HepG2 (cell line): ENCODE measurements at regions not wholly inside any gene's neighbourhood (a gene's known extent, or its start where the extent isn't known, plus 50 kb on each side); places are given as distances from the start of the nearest gene placed in this dataset.

ENCODE experiments used
- CHD2 ChIP-seq: IDR thresholded peaks from 2 replicates; pipeline ENCODE4 v1.6.1; 2011; ENCODE audit warnings: low read depth, low read length, improper control_type of control experiment
- EZH2 ChIP-seq: conservative IDR thresholded peaks from 2 replicates; pipeline ENCODE4 v1.6.1; 2012; ENCODE audit warnings: mild to moderate bottlenecking, low read depth, low read length, moderate library complexity
- HMGXB4 ChIP-seq, 2 experiments: sonication (generic) in 1 of 2; formaldehyde crosslinking in 1 of 2; IDR thresholded peaks; 2 replicates each; pipeline versions ENCODE4 v1.4.0 to v1.6.1; 2018 to 2020; ENCODE audit warnings: missing genetic modification reagents in 2 of 2, borderline replicate concordance in 1 of 2, low read depth in 1 of 2, mild to moderate bottlenecking in 1 of 2, missing biosample characterization in 1 of 2
- JUNB ChIP-seq: sonication (generic); formaldehyde crosslinking; IDR thresholded peaks from 2 replicates; pipeline ENCODE4 v1.8.0; 2022; ENCODE audit warnings: missing genetic modification reagents, mild to moderate bottlenecking, borderline replicate concordance
- KDM5A ChIP-seq: fragments of 200-600 bp; sonication (generic); IDR thresholded peaks from 2 replicates; pipeline ENCODE4 v1.7.0; 2018; ENCODE audit warnings: antibody characterized with exemption, mild to moderate bottlenecking, low read length, borderline replicate concordance
- NR2C2 ChIP-seq: sonication (generic); formaldehyde crosslinking; IDR thresholded peaks from 2 replicates; pipeline ENCODE4 v1.4.0; 2020; ENCODE audit warnings: missing genetic modification reagents, mild to moderate bottlenecking, moderate library complexity, borderline replicate concordance
- SMC3 ChIP-seq: IDR thresholded peaks from 2 replicates; pipeline ENCODE4 v1.6.1; 2011; ENCODE audit warnings: low read length, improper control_type of control experiment
- TF ChIP-seq, protein P1 (sequence below): sonication (generic); formaldehyde crosslinking; IDR thresholded peaks from 2 replicates; pipeline ENCODE4 v1.5.0; 2020; ENCODE audit warnings: mild to moderate bottlenecking, missing genetic modification reagents, moderate library complexity

- TF ChIP-seq KDM5A (no peak), CHD2 (no peak), EZH2 (no peak), JUNB (CRISPR knock-in tag) (no peak), SMC3 (no peak), HMGXB4 (CRISPR knock-in tag; IDR thresholded peaks at IDR 0.05; ENCODE audit: borderline replicate concordance in 1 of 2, low read depth in 1 of 2) (no peak), NR2C2 (no peak)
- TF ChIP-seq, protein P1, sequence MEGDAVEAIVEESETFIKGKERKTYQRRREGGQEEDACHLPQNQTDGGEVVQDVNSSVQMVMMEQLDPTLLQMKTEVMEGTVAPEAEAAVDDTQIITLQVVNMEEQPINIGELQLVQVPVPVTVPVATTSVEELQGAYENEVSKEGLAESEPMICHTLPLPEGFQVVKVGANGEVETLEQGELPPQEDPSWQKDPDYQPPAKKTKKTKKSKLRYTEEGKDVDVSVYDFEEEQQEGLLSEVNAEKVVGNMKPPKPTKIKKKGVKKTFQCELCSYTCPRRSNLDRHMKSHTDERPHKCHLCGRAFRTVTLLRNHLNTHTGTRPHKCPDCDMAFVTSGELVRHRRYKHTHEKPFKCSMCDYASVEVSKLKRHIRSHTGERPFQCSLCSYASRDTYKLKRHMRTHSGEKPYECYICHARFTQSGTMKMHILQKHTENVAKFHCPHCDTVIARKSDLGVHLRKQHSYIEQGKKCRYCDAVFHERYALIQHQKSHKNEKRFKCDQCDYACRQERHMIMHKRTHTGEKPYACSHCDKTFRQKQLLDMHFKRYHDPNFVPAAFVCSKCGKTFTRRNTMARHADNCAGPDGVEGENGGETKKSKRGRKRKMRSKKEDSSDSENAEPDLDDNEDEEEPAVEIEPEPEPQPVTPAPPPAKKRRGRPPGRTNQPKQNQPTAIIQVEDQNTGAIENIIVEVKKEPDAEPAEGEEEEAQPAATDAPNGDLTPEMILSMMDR (CRISPR knock-in tag), result no peak
Measured at GRCh38 chr18:67362906-67363305, 153.6 kb downstream of the DSEL start.
